Activated naive CD4-positive, alpha-beta T cell treated with anti-CD3 and anti-CD28 coated beads, Interleukin-2, amount 50 U/mL, for 72 hours (primary cell): ENCODE measurements at regions not wholly inside any gene's neighbourhood (a gene's known extent, or its start where the extent isn't known, plus 50 kb on each side); places are given as distances from the start of the nearest gene placed in this dataset.
"Not testable (repeated sequence)": the region's sequence is repeated elsewhere in the genome, so short reads cannot be mapped to it uniquely, and the experiment has no call there.

Experiments
- ATAC-seq, 2 donors: fragments of 150-1000 bp; cut with Tn5 transposase; 2 replicates each; pipeline ENCODE4 v1.10.0; 2021; ENCODE audit warnings: mild to moderate bottlenecking in 2 of 2, moderate library complexity in 2 of 2
- DNase-seq, 2 donors: peaks; one replicate each; pipeline ENCODE4 v3.0.0; 2021 to 2022; ENCODE audit warnings: low spot score in 2 of 2
- H3K27ac Mint-ChIP-seq, 2 donors: one replicate each; pipeline ENCODE4 v1.8.0; 2022; ENCODE audit warnings: mild to moderate bottlenecking in 2 of 2, mixed read lengths in 2 of 2
- H3K36me3 Mint-ChIP-seq, 2 donors: one replicate each; pipeline ENCODE4 v1.8.0; 2022; ENCODE audit warnings: mixed read lengths in 2 of 2
- H3K9me3 Mint-ChIP-seq, 2 donors: one replicate each; pipeline ENCODE4 v1.8.0; 2022; ENCODE audit warnings: mixed read lengths in 2 of 2

- ATAC-seq (no peak), DNase-seq (no peak)
- Mint-ChIP-seq H3K27ac (no peak overlapping the region), H3K36me3 (no peaks in the 10 kb centered on the region), H3K9me3 (peaks cover 7 to 11% of the 10 kb centered on the region in 2 donors)
These were observed 555.0 kb upstream of the ADGRB3 start for GRCh38 chr6:68080074-68080473.

- no peak for ATAC-seq
- DNase-seq: no peak
- Mint-ChIP-seq H3K9me3 (peaks cover 4 to 11% of the 10 kb centered on the region in 2 donors), H3K27ac (no peak overlapping the region), H3K36me3 (no peaks in the 10 kb centered on the region)
These were observed 557.4 kb upstream of the ADGRB3 start for GRCh38 chr6:68077661-68078060.

GRCh38 chr6:68071740-68072139 lies 563.3 kb upstream of the ADGRB3 start:
- H3K27ac Mint-ChIP-seq: no peak overlapping the region
- H3K9me3 Mint-ChIP-seq: peaks cover 9 to 26% of the 10 kb centered on the region in 2 donors
- no peaks in the 10 kb centered on the region for H3K36me3 Mint-ChIP-seq
- no peak for ATAC-seq
- DNase-seq: no peak

GRCh38 chr6:68069921-68070710 lies 565.0 kb upstream of the ADGRB3 start:
- H3K36me3 Mint-ChIP-seq: no peaks in the 10 kb centered on the region

GRCh38 chr6:68059899-68060298 lies 575.2 kb upstream of the ADGRB3 start:
- no peak for ATAC-seq
- peaks cover 0 to 2% of the 10 kb centered on the region in 2 donors for H3K9me3 Mint-ChIP-seq

More at GRCh38 chr6:68069921-68070710, 565.0 kb upstream of the ADGRB3 start:
- ATAC-seq (no peak), DNase-seq (no peak)
- peaks cover 7 to 23% of the 10 kb centered on the region in 2 donors for H3K9me3 Mint-ChIP-seq
- H3K27ac Mint-ChIP-seq: no peak overlapping the region

GRCh38 chr6:68059261-68059660 lies 575.8 kb upstream of the ADGRB3 start:
- no peaks in the 10 kb centered on the region for H3K36me3 Mint-ChIP-seq
- no peak for ATAC-seq
- H3K9me3 Mint-ChIP-seq: no peaks in the 10 kb centered on the region
- no peak overlapping the region for H3K27ac Mint-ChIP-seq
- no peak for DNase-seq

More at GRCh38 chr6:68059899-68060298, 575.2 kb upstream of the ADGRB3 start:
- H3K27ac Mint-ChIP-seq: no peak overlapping the region
- H3K36me3 Mint-ChIP-seq: no peaks in the 10 kb centered on the region
- DNase-seq: no peak

GRCh38 chr6:68056596-68056995 lies 578.5 kb upstream of the ADGRB3 start:
- H3K27ac Mint-ChIP-seq, DNase-seq, ATAC-seq, H3K36me3 Mint-ChIP-seq, H3K9me3 Mint-ChIP-seq: not testable (repeated sequence)

GRCh38 chr6:68054756-68055155 lies 580.3 kb upstream of the ADGRB3 start:
- no peak overlapping the region for H3K27ac Mint-ChIP-seq
- DNase-seq (no peak), ATAC-seq (no peak)
- no peaks in the 10 kb centered on the region for H3K36me3 Mint-ChIP-seq
- H3K9me3 Mint-ChIP-seq: peaks cover 0 to 4% of the 10 kb centered on the region in 2 donors

- H3K36me3 Mint-ChIP-seq: no peaks in the 10 kb centered on the region
- H3K9me3 Mint-ChIP-seq: peaks cover 0 to 4% of the 10 kb centered on the region in 2 donors
- H3K27ac Mint-ChIP-seq: no peak overlapping the region
- ATAC-seq (no peak), DNase-seq (no peak)
These were observed 581.2 kb upstream of the ADGRB3 start for GRCh38 chr6:68053805-68054373.

GRCh38 chr6:68052234-68052633 lies 582.8 kb upstream of the ADGRB3 start:
- ATAC-seq (no peak), DNase-seq (no peak)
- Mint-ChIP-seq H3K36me3 (no peaks in the 10 kb centered on the region), H3K9me3 (peaks cover 0 to 4% of the 10 kb centered on the region in 2 donors), H3K27ac (no peak overlapping the region)

GRCh38 chr6:68049562-68049961 lies 585.5 kb upstream of the ADGRB3 start:
- peaks cover 0 to 4% of the 10 kb centered on the region in 2 donors for H3K9me3 Mint-ChIP-seq
- H3K36me3 Mint-ChIP-seq: no peaks in the 10 kb centered on the region
- DNase-seq (no peak), ATAC-seq (no peak)
- H3K27ac Mint-ChIP-seq: no peak overlapping the region

- no peak overlapping the region for H3K27ac Mint-ChIP-seq
- H3K36me3 Mint-ChIP-seq: no peaks in the 10 kb centered on the region
- no peak for ATAC-seq
- no peak for DNase-seq
- no peaks in the 10 kb centered on the region for H3K9me3 Mint-ChIP-seq
These were observed 588.3 kb upstream of the ADGRB3 start for GRCh38 chr6:68046756-68047155.

GRCh38 chr6:68046302-68046701 lies 588.8 kb upstream of the ADGRB3 start:
- no peak for ATAC-seq
- Mint-ChIP-seq H3K9me3 (no peaks in the 10 kb centered on the region), H3K27ac (no peak overlapping the region), H3K36me3 (no peaks in the 10 kb centered on the region)
- DNase-seq: no peak

GRCh38 chr6:68045193-68045592 lies 589.9 kb upstream of the ADGRB3 start:
- Mint-ChIP-seq H3K9me3 (peaks cover 4 to 9% of the 10 kb centered on the region in 2 donors), H3K27ac (no peak overlapping the region), H3K36me3 (no peaks in the 10 kb centered on the region)
- DNase-seq (no peak), ATAC-seq (no peak)

- no peak for DNase-seq
- ATAC-seq: no peak
- H3K27ac Mint-ChIP-seq: no peak overlapping the region
- H3K9me3 Mint-ChIP-seq: peaks cover 7 to 14% of the 10 kb centered on the region in 2 donors
- no peaks in the 10 kb centered on the region for H3K36me3 Mint-ChIP-seq
These were observed 590.8 kb upstream of the ADGRB3 start for GRCh38 chr6:68044264-68044663.

GRCh38 chr6:68043122-68043398 lies 592.0 kb upstream of the ADGRB3 start:
- DNase-seq: no peak
- Mint-ChIP-seq H3K9me3 (peaks cover 7 to 14% of the 10 kb centered on the region in 2 donors), H3K36me3 (no peaks in the 10 kb centered on the region)

GRCh38 chr6:68042339-68043121 lies 592.6 kb upstream of the ADGRB3 start:
- H3K27ac Mint-ChIP-seq: no peak overlapping the region
- H3K9me3 Mint-ChIP-seq: peaks cover 7 to 14% of the 10 kb centered on the region in 2 donors
- ATAC-seq (no peak), DNase-seq (no peak)
- H3K36me3 Mint-ChIP-seq: no peaks in the 10 kb centered on the region

More at GRCh38 chr6:68043122-68043398, 592.0 kb upstream of the ADGRB3 start:
- no peak for ATAC-seq
- H3K27ac Mint-ChIP-seq: no peak overlapping the region
